HepG2 (cell line): ENCODE measurements at regions not wholly inside any gene's neighbourhood (a gene's known extent, or its start where the extent isn't known, plus 50 kb on each side); places are given as distances from the start of the nearest gene placed in this dataset.

Experiments
- ATAC-seq: fragments of 200-7000 bp; cut with Tn5 transposase; 3 replicates; pipeline ENCODE4 v1.9.1; 2020; ENCODE audit warnings: mild to moderate bottlenecking, moderate library complexity
- BruUV-seq: library from RNA; stranded (reverse); fragments of 400-500 nt; replicated peaks from 2 replicates; lab custom pipeline; 2021; lab: Mats Ljungman, UMichigan
- CTCF ChIA-PET: fragments of 300-600 bp; formaldehyde crosslinking; extraction: SDS; loops from one replicate; lab custom pipeline; 2021; ENCODE audit warnings: low total read pairs, inconsistent platforms, low intra/inter-chr PET ratio; lab: Yijun Ruan, JAX
- POLR2A ChIA-PET: fragments of 350-600 bp; sonication (Branson Sonifier 250); formaldehyde crosslinking; loops from one replicate; lab custom pipeline; 2020; ENCODE audit warnings: antibody characterized with exemption, inconsistent platforms; lab: Yijun Ruan, JAX
- DNase-seq: peaks from one replicate; pipeline ENCODE4 v3.0.0-alpha.2; 2015; ENCODE audit warnings: low spot score
- FAIRE-seq: peaks from 3 replicates; lab custom pipeline; 2011; peaks lifted over from hg19 to GRCh38; lab: Jason Lieb, UNC
- H2AFZ ChIP-seq: one replicate; pipeline ENCODE4 v1.6.1; 2011; ENCODE audit warnings: low read length, inconsistent platforms
- H3K27ac ChIP-seq: fragments of 300-600 bp; 3 replicates; pipeline ENCODE4 v1.8.0; 2011; ENCODE audit warnings: mixed run types, mild to moderate bottlenecking, mixed read lengths, low read length, inconsistent platforms; ENCODE audit not compliant: insufficient read depth; ENCODE audit errors: extremely low read length
- H3K27me3 ChIP-seq, 2 experiments: fragments of 200-600 bp in 1 of 2; 2 replicates in 1 of 2; 3 replicates in 1 of 2; pipeline versions ENCODE4 v1.6.0 to v1.8.0; 2011; ENCODE audit warnings: low read length in 2 of 2, mild to moderate bottlenecking in 2 of 2, moderate library complexity in 2 of 2, inconsistent platforms in 1 of 2; ENCODE audit not compliant: insufficient read depth in 2 of 2, control insufficient read depth in 1 of 2
- H3K36me3 ChIP-seq, 2 experiments: fragments of 200-600 bp in 1 of 2; replicated peaks in 1 of 2; 2 replicates in 1 of 2; 3 replicates in 1 of 2; pipeline versions ENCODE4 v1.5.1 to v1.8.0; 2011; ENCODE audit warnings: low read length in 2 of 2, inconsistent platforms in 1 of 2; ENCODE audit not compliant: insufficient read depth in 2 of 2, control insufficient read depth in 1 of 2
- H3K4me1 ChIP-seq: 2 replicates; pipeline ENCODE4 v1.5.1; 2012; ENCODE audit warnings: low read length, inconsistent platforms; ENCODE audit not compliant: insufficient read depth
- H3K4me2 ChIP-seq: 2 replicates; pipeline ENCODE4 v1.6.0; 2011; ENCODE audit warnings: low read depth, low read length, inconsistent platforms
- H3K4me3 ChIP-seq, 3 experiments: fragments of 200-600 bp in 1 of 3; sonication (generic), shearing (Covaris generic) in 1 of 3; replicated peaks in 1 of 3; 2 replicates each; pipeline ENCODE4 v1.5.1; 2011 to 2016; ENCODE audit warnings: low read length in 3 of 3, inconsistent platforms in 2 of 3, low read depth in 2 of 3, mild to moderate bottlenecking in 2 of 3, control low read depth in 1 of 3, mixed read lengths in 1 of 3; ENCODE audit not compliant: insufficient read depth in 1 of 3
- H3K79me2 ChIP-seq: one replicate; pipeline ENCODE4 v1.6.1; 2011; ENCODE audit warnings: low read length, inconsistent platforms; ENCODE audit not compliant: insufficient read depth
- H3K9ac ChIP-seq: 2 replicates; pipeline ENCODE4 v1.6.0; 2011; ENCODE audit warnings: mild to moderate bottlenecking, low read depth, low read length, inconsistent platforms; ENCODE audit not compliant: insufficient read depth
- H3K9me3 ChIP-seq: 2 replicates; pipeline ENCODE4 v1.5.1; 2012; ENCODE audit warnings: mild to moderate bottlenecking, low read length
- H4K20me1 ChIP-seq: 2 replicates; pipeline ENCODE4 v1.6.0; 2011; ENCODE audit warnings: inconsistent platforms, mild to moderate bottlenecking, low read length, moderate library complexity; ENCODE audit not compliant: insufficient read depth
- DMAP1 ChIP-seq: IDR thresholded peaks from 2 replicates; pipeline ENCODE4 v1.6.1; 2016
- POGZ ChIP-seq: sonication (generic); formaldehyde crosslinking; IDR thresholded peaks from 2 replicates; pipeline ENCODE4 v1.4.0; 2020; ENCODE audit warnings: mild to moderate bottlenecking, missing genetic modification reagents
- RARA ChIP-seq: IDR thresholded peaks from 2 replicates; pipeline ENCODE4 v1.6.1; 2016; ENCODE audit warnings: missing genetic modification reagents, missing compliant biosample characterization
- U2AF2 ChIP-seq: fragments of 200-400 bp; formaldehyde crosslinking; IDR thresholded peaks from 2 replicates; pipeline ENCODE4 v1.6.1; 2017; ENCODE audit warnings: low read depth, mild to moderate bottlenecking, low read length
- ZBTB3 ChIP-seq: sonication (generic); formaldehyde crosslinking; IDR thresholded peaks from 2 replicates; pipeline ENCODE4 v1.4.0; 2020; ENCODE audit warnings: low read depth, mild to moderate bottlenecking, moderate library complexity, missing genetic modification reagents, borderline replicate concordance
- ZNF253 ChIP-seq: sonication (generic); formaldehyde crosslinking; IDR thresholded peaks from 2 replicates; pipeline ENCODE4 v1.8.0; 2022; ENCODE audit warnings: mild to moderate bottlenecking, missing genetic modification reagents, borderline replicate concordance
- ZNF282 ChIP-seq: fragments of 450-650 bp; IDR thresholded peaks from 2 replicates; pipeline ENCODE4 v1.6.1; 2018; ENCODE audit not compliant: partially characterized antibody
- ZNF350 ChIP-seq: sonication (generic); formaldehyde crosslinking; IDR thresholded peaks from 2 replicates; pipeline ENCODE4 v1.4.0; 2020; ENCODE audit warnings: mild to moderate bottlenecking, low read depth, missing genetic modification reagents, borderline replicate concordance
- ZNF713 ChIP-seq: sonication (generic); formaldehyde crosslinking; IDR thresholded peaks from 2 replicates; pipeline ENCODE4 v1.4.0; 2020; ENCODE audit warnings: mild to moderate bottlenecking, missing genetic modification reagents
- WGBS: methylation state at CpG from one replicate; pipeline ENCODE4 v1.1.6; 2017; ENCODE audit warnings: low lambda C conversion rate; 5-methylcytosine and 5-hydroxymethylcytosine counted together
- in situ Hi-C: cut with HindIII; loops from 2 replicates; pipeline ENCODE4 v1.10.0; 2017; ENCODE audit warnings: low pct_unique_long_range_greater_than_20kb; ENCODE audit not compliant: extremely low pct_ligation_motif_present
- intact Hi-C: fragments of 100-400 bp; cut with micrococcal nuclease; formaldehyde crosslinking; loops from one replicate; pipeline ENCODE4 v1.10.0; 2022; ENCODE audit not compliant: unreplicated experiment
- TF ChIP-seq, protein P1 (sequence below): IDR thresholded peaks from 2 replicates; pipeline ENCODE4 v1.6.1; 2012; ENCODE audit warnings: inconsistent platforms
- TF ChIP-seq, protein P2 (sequence below): sonication (generic); formaldehyde crosslinking; IDR thresholded peaks from 2 replicates; pipeline ENCODE4 v1.5.0; 2020; ENCODE audit warnings: missing genetic modification reagents
- TF ChIP-seq, protein P3 (sequence below): sonication (generic); formaldehyde crosslinking; IDR thresholded peaks from 2 replicates; pipeline ENCODE4 v1.8.1; 2023; ENCODE audit warnings: mild to moderate bottlenecking, inconsistent platforms, moderate library complexity, missing genetic modification reagents, borderline replicate concordance
- TF ChIP-seq, protein P4 (sequence below): sonication (generic); formaldehyde crosslinking; IDR thresholded peaks from 2 replicates; pipeline ENCODE4 v1.4.0; 2020; ENCODE audit warnings: missing genetic modification reagents, borderline replicate concordance

DNA sequence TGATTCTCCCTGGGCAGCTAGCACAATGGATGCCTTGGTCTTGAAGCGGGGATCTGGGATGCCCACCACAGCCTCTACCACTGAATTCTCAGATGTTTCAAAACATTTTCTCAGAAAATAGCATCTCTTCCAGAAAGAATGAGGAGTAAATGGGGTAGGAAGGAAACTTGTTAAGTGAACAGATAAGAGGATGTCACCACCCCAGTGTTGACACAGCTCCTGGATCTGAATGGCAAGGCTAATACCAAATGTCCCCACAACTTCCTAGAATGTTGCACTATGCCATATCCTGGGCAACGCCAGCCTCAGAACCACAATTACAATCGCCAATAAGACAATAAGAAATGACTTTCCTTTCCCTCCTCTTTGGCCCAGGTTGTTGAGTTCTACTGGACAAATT, 177.2 kb downstream of the BCL11A start:
- intact Hi-C loops (no loop called here), in situ Hi-C loops (no loop called here)
- Histone ChIP-seq H3K36me3 (no peaks in the 10 kb centered on the region), H2AFZ (no peak overlapping the region), H3K4me2 (no peak overlapping the region), H3K9me3 (no peaks in the 10 kb centered on the region), H4K20me1 (no peaks in the 10 kb centered on the region), H3K27me3 (no peaks in the 10 kb centered on the region), H3K4me3 (no peak overlapping the region), H3K27ac (no peak overlapping the region), H3K79me2 (no peaks in the 10 kb centered on the region), H3K4me1 (no peaks in the 10 kb centered on the region), H3K9ac (no peak overlapping the region)
- 8% methylated on average over 3 of the region's 3 CpGs for WGBS
- DNase-seq: no peak
- FAIRE-seq: no peak
- TF ChIP-seq, protein P1, sequence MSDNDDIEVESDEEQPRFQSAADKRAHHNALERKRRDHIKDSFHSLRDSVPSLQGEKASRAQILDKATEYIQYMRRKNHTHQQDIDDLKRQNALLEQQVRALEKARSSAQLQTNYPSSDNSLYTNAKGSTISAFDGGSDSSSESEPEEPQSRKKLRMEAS: no peak
- TF ChIP-seq ZBTB3 (CRISPR knock-in tag) (no peak), RARA (CRISPR knock-in tag) (no peak), ZNF713 (CRISPR knock-in tag) (no peak), ZNF350 (CRISPR knock-in tag) (no peak), DMAP1 (CRISPR knock-in tag) (no peak), POGZ (CRISPR knock-in tag) (no peak), U2AF2 (no peak), ZNF253 (no peak), ZNF282 (no peak)
- TF ChIP-seq, protein P2, sequence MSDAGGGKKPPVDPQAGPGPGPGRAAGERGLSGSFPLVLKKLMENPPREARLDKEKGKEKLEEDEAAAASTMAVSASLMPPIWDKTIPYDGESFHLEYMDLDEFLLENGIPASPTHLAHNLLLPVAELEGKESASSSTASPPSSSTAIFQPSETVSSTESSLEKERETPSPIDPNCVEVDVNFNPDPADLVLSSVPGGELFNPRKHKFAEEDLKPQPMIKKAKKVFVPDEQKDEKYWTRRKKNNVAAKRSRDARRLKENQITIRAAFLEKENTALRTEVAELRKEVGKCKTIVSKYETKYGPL: no peak
- TF ChIP-seq, protein P3, sequence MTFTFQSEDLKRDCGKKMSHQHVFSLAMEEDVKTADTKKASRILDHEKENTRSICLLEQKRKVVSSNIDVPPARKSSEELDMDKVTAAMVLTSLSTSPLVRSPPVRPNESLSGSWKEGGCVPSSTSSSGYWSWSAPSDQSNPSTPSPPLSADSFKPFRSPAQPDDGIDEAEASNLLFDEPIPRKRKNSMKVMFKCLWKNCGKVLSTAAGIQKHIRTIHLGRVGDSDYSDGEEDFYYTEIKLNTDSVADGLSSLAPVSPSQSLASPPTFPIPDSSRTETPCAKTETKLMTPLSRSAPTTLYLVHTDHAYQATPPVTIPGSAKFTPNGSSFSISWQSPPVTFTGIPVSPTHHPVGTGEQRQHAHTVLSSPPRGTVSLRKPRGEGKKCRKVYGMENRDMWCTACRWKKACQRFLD (CRISPR knock-in tag): no peak
- TF ChIP-seq, protein P4, sequence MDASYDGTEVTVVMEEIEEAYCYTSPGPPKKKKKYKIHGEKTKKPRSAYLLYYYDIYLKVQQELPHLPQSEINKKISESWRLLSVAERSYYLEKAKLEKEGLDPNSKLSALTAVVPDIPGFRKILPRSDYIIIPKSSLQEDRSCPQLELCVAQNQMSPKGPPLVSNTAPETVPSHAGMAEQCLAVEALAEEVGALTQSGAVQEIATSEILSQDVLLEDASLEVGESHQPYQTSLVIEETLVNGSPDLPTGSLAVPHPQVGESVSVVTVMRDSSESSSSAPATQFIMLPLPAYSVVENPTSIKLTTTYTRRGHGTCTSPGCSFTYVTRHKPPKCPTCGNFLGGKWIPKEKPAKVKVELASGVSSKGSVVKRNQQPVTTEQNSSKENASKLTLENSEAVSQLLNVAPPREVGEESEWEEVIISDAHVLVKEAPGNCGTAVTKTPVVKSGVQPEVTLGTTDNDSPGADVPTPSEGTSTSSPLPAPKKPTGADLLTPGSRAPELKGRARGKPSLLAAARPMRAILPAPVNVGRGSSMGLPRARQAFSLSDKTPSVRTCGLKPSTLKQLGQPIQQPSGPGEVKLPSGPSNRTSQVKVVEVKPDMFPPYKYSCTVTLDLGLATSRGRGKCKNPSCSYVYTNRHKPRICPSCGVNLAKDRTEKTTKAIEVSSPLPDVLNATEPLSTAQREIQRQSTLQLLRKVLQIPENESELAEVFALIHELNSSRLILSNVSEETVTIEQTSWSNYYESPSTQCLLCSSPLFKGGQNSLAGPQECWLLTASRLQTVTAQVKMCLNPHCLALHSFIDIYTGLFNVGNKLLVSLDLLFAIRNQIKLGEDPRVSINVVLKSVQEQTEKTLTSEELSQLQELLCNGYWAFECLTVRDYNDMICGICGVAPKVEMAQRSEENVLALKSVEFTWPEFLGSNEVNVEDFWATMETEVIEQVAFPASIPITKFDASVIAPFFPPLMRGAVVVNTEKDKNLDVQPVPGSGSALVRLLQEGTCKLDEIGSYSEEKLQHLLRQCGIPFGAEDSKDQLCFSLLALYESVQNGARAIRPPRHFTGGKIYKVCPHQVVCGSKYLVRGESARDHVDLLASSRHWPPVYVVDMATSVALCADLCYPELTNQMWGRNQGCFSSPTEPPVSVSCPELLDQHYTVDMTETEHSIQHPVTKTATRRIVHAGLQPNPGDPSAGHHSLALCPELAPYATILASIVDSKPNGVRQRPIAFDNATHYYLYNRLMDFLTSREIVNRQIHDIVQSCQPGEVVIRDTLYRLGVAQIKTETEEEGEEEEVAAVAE (CRISPR knock-in tag): no peak
- POLR2A ChIA-PET: no interaction called here
- no peak for ATAC-seq
- CTCF ChIA-PET: no interaction called here
- no TSS peak for BruUV-seq
